ENCODE measurements at regions not wholly inside any gene's neighbourhood (a gene's known extent, or its start where the extent isn't known, plus 50 kb on each side); places are given as distances from the start of the nearest gene placed in this dataset.

- TF ChIP-seq, protein P1, sequence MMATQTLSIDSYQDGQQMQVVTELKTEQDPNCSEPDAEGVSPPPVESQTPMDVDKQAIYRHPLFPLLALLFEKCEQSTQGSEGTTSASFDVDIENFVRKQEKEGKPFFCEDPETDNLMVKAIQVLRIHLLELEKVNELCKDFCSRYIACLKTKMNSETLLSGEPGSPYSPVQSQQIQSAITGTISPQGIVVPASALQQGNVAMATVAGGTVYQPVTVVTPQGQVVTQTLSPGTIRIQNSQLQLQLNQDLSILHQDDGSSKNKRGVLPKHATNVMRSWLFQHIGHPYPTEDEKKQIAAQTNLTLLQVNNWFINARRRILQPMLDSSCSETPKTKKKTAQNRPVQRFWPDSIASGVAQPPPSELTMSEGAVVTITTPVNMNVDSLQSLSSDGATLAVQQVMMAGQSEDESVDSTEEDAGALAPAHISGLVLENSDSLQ (IDR thresholded peaks at IDR 0.05) = no peak
- no peak for TF ChIP-seq PYGO2 (tag; IDR thresholded peaks at IDR 0.05)
- no peak for TF ChIP-seq SRSF7 (optimal IDR thresholded peaks at IDR 0.05; ENCODE audit: low read depth, low read length)
- no peak for TF ChIP-seq COPS2 (conservative IDR thresholded peaks at IDR 0.05)
- TF ChIP-seq ZC3H4 (CRISPR knock-in tag; IDR thresholded peaks at IDR 0.05; ENCODE audit: borderline replicate concordance) = no peak
- no peak for TF ChIP-seq SNRNP70 (optimal IDR thresholded peaks at IDR 0.05; ENCODE audit: low read depth, low read length)
- TF ChIP-seq, protein P2, sequence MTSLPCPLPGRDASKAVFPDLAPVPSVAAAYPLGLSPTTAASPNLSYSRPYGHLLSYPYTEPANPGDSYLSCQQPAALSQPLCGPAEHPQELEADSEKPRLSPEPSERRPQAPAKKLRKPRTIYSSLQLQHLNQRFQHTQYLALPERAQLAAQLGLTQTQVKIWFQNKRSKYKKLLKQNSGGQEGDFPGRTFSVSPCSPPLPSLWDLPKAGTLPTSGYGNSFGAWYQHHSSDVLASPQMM (CRISPR knock-in tag; IDR thresholded peaks at IDR 0.05) = no peak
- TF ChIP-seq, protein P3, sequence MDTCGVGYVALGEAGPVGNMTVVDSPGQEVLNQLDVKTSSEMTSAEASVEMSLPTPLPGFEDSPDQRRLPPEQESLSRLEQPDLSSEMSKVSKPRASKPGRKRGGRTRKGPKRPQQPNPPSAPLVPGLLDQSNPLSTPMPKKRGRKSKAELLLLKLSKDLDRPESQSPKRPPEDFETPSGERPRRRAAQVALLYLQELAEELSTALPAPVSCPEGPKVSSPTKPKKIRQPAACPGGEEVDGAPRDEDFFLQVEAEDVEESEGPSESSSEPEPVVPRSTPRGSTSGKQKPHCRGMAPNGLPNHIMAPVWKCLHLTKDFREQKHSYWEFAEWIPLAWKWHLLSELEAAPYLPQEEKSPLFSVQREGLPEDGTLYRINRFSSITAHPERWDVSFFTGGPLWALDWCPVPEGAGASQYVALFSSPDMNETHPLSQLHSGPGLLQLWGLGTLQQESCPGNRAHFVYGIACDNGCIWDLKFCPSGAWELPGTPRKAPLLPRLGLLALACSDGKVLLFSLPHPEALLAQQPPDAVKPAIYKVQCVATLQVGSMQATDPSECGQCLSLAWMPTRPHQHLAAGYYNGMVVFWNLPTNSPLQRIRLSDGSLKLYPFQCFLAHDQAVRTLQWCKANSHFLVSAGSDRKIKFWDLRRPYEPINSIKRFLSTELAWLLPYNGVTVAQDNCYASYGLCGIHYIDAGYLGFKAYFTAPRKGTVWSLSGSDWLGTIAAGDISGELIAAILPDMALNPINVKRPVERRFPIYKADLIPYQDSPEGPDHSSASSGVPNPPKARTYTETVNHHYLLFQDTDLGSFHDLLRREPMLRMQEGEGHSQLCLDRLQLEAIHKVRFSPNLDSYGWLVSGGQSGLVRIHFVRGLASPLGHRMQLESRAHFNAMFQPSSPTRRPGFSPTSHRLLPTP (IDR thresholded peaks at IDR 0.05; ENCODE audit: borderline replicate concordance, extremely low read depth, insufficient read length) = no peak
- TF ChIP-seq RERE (CRISPR knock-in tag; IDR thresholded peaks at IDR 0.05; ENCODE audit: borderline replicate concordance) = no peak
- TF ChIP-seq ZNF436 (CRISPR knock-in tag; IDR thresholded peaks at IDR 0.05) = no peak
- no peak for TF ChIP-seq USF1 (CRISPR knock-in tag; IDR thresholded peaks at IDR 0.05)
- no peak for TF ChIP-seq EGR1 (conservative IDR thresholded peaks at IDR 0.05)
Measured at GRCh38 chr2:14720739-14721138, 88.2 kb downstream of the LRATD1 start (continued).

All from K562 (cell line).